22Rv1 (cell line): ENCODE measurements at regions not wholly inside any gene's neighbourhood (a gene's known extent, or its start where the extent isn't known, plus 50 kb on each side); places are given as distances from the start of the nearest gene placed in this dataset.

Experiments used
- H3K27ac ChIP-seq: fragments of 450-650 bp; 2 replicates; pipeline ENCODE4 v1.5.1; 2017
- CTCF ChIP-seq: fragments of 450-650 bp; IDR thresholded peaks from 2 replicates; pipeline ENCODE4 v1.5.1; 2017; ENCODE audit warnings: mild to moderate bottlenecking
- ZFX ChIP-seq: fragments of 450-650 bp; IDR thresholded peaks from 2 replicates; pipeline ENCODE4 v1.6.1; 2017; ENCODE audit warnings: antibody characterized with exemption, borderline replicate concordance

GRCh38 chrX:150310881-150311280 lies 52.2 kb upstream of the MAMLD1 start:
- H3K27ac ChIP-seq: no peak overlapping the region
- TF ChIP-seq ZFX (no peak), CTCF (no peak)

- H3K27ac ChIP-seq: no peak overlapping the region
- TF ChIP-seq ZFX (no peak), CTCF (no peak)
Observed at GRCh38 chrX:150312931-150313330, 50.2 kb upstream of the MAMLD1 start.
